Activated T-cell treated with anti-CD3 and anti-CD28 coated beads for 24 hours (primary cell): ENCODE measurements at regions not wholly inside any gene's neighbourhood (a gene's known extent, or its start where the extent isn't known, plus 50 kb on each side); places are given as distances from the start of the nearest gene placed in this dataset.
"Not testable (repeated sequence)": the region's sequence is repeated elsewhere in the genome, so short reads cannot be mapped to it uniquely, and the experiment has no call there.

ENCODE experiments used
- DNase-seq: peaks from one replicate; pipeline ENCODE4 v3.0.0-alpha.2; 2020; ENCODE audit warnings: low read depth

- DNase-seq: no peak
Measured at GRCh38 chr9:126056312-126057021, 270.2 kb upstream of the MVB12B start.

DNA sequence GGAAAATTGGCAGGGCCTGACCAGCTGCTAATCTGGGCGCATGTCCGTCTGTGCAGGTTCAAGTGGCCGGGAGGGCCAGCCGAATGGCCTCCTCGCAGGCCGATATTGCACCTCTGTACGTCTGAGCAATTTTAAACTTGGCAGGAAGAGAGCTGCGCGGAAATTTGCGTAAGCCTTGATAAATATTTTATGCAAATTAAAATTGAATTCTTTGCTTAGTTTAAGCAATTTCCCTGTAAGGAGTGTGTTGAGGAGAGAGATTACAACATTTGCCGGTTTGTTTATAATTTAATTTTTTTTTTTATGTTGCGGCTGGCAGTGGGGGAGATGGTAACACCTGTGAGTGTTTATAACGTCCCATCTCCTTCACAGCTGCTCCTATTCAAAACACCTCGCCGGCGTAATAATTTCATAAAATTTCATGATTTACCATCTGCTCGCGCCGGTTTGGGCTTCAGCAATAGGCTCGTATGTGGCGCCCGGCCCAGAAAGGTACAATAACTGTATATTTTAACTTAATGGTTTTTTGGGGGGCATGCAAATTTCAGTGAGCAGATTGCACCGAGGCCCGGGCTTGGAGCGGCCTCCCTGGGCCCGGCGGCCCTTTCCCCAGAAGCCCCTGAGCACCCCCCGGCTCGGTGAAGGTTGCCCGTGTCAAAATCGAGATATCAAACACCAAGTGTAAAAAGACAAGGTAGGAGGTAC is 269.4 kb upstream of the MVB12B start:
- DNase-seq: no peak

GRCh38 chr9:126058011-126058531 is 268.6 kb upstream of the MVB12B start:
- DNase-seq: no peak

DNA sequence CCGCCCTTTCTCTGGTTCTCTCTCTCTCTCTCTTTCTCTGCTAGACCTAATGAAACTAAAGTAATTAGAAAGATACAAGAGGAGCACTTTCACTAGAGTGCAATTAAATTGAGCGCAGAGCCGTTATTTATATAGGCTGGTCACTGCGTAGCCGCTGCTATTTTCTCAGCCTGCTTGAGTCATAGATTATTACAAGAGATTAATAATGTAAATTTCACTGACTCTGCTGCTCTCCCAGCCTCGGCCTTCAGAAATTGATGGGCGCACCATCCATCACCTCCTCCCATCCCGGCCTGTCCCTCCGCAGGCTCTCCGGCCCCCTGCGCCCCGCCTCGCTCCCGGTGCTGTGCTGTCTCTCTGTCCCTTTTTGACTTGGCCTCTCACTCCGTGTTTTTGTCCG is 268.0 kb upstream of the MVB12B start:
- no peak for DNase-seq

DNA sequence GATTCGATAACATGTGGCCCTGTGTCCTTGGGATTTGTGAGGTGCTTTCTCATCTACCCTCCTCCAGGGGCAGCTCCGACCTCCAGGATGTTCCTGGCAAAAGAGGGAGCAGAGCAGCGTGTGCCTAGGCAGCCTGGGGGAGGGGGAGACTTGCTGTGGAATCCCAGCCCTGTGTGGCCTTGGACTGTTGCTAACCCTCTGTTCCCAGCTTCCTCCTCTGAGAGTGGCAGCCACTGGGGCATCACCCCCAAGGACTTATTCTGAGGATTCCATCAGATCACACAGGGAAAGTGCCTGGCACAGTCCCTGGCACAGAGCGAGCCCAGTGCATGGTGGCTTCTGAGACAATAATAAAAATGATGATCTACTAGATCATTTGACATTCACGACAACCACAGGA is 265.1 kb upstream of the MVB12B start:
- DNase-seq: no peak

GRCh38 chr9:126062158-126062886 is 264.3 kb upstream of the MVB12B start:
- no peak for DNase-seq

GRCh38 chr9:126063326-126063725 is 263.3 kb upstream of the MVB12B start:
- DNase-seq: no peak

DNA sequence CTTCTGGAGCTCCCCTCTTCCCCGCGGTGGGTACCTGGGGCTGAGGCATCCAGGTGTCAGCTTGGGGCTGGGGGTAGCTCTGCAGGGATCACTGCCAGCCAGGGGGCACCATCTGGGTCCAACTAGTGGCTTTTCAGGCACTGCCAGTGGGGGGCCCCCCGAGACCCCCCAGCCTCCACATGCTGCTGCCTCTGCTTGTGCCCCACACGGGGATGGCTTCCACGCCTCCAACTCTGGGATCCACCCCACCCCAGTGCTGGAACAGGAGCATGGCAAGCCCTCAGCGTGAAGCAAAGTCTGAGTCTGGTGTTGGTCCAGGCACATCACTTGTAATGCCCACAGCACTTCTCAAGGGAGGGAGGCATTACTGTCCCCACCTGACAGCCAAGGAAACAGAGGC is 260.5 kb upstream of the MVB12B start:
- DNase-seq: no peak

DNA sequence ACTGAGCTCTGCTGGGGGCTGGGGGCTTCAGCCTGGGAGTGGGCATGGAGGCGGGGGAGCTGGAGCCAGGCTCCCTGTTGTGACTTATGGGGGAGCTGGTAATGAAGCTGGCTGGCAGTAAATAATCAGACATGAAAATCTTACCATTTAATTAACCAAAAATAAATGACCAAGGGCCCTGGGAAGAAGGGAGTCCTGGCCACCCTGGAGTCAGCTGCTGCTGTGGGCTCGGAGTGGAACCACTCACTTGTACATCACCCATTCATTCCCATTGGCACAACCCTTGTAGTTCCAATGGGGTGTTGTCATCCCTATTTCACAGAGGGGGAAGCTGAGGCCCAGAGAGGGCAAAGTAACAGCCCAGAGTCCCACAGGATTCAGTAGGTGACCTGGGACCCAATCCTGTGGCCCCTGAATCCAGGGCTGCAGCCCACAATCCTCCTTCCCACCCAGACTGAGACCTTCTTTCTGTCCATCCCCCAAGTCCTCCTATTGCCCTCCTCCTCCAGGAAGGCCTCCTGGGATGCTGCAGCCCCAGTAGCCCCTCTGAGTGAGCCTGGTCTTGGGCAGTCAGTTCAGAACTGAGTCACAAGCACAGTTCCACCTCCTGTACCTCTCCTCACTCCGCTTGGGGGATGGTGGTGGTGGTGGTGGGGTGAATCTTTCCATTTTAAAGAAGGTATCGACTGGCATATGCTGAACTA is 259.4 kb upstream of the MVB12B start:
- DNase-seq: no peak

DNA sequence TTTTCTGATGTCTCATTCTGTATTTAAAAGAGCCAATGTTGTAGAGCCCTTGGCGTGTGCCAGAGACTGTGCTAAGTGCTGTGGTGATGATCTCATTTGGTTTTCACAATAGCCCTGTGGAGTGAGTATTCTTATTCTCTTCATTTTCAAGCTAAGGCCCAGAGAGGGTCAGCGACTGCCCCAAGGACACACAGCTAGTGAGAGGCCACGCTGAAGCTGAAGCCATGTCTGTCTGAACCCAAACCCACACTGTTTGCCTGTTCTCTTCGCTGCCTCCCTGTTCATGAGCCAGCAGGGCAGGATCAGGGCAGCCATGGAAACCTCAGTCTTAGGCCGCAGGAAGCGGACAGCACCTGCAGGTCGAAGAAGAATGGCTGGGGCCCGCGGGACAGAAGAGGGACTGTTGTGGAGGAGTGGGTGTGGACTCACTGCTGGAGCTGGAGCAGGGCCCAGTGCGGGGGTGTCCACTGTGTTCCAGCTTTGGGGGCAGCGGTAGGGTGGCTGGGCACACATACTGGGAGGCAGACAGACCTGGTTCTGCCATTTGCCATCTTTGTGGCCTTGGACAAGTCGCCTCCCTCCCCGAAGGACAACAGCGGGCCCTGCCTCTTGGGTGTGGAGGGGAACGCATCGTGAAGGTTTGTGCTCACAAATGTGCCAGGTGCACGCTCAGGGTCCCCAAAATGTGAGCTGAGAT is 257.9 kb upstream of the MVB12B start:
- DNase-seq: no peak

DNA sequence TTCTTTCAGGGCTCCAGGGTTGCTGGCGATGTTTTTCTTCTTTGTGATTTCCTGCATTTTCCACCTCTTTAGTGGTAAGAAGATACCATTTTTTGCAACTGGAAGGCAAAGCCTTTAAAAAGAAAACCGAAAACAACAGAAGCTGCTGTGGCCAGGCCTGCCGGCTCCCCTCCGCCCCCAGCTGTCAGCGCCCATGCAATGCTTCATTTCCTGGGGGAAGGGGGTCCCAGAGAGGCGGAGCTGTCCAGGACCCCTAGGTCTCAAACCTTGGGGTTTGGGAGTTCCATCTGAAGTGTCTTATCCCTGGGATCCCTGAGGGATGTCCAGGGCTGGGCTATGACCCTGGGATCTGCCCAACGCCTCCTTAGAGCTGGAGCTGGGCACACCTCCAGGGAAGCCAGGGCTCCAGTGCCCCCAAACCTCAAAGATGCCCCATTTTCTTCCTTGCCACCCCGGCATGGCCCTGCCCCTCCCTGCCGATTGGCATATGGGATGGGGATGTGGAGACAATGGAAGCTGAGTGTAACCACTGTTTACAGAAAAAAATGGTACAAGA is 257.2 kb upstream of the MVB12B start:
- no peak for DNase-seq

GRCh38 chr9:126070058-126070655 is 256.5 kb upstream of the MVB12B start:
- DNase-seq: no peak

DNA sequence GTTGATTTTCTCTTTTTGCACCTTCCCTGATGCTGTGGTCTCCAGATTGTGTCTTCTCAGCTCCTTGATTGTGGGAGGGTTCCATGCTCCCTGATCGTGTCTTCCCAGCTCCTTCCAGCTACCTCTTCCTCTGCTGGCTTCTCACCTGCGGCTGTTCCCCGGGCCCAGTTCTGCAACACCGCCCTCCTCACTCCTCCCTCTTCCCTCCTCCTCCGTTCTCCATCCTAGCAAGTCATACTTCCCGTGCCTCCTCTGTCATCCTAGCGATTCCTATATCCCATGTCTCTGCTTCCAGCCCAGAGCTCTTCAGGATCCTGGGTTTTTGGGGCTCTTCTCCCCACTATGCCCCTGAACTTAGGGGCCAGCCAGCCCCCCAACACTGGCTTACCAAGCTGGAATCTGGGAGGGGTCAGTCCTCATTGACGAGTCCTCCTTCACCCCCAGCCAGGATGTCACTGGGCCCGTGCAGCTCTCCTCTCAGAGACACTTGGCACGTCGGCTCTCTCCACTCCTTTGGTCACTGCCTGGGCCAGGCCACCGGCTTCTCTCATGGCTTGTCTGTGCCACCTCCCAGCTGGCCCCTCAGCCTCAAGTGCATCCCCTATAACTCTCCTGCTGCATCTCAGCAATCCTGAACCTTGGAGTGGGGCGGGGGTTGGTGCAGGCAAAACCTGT is 255.4 kb upstream of the MVB12B start:
- no peak for DNase-seq

DNA sequence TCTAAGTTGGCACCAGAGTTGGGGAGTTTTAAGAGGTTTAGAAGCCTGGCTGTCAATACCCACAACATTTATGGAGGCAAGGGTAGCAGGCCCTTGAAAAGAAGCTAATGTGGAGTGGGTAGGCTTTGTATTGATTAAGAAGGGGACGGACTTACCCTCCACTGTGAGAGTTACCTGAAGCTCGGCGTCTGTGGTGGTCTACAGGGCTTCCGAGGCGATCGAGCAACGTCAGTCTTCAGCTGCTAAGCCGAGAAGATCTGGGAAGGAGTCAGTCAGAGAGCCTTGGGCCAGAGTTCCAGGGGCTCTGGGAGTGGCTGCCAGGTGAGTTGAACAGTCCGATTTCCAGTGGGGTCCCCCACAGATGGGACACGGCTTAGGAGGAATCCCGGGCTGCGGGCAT is 249.0 kb upstream of the MVB12B start:
- DNase-seq: not testable (repeated sequence)

DNA sequence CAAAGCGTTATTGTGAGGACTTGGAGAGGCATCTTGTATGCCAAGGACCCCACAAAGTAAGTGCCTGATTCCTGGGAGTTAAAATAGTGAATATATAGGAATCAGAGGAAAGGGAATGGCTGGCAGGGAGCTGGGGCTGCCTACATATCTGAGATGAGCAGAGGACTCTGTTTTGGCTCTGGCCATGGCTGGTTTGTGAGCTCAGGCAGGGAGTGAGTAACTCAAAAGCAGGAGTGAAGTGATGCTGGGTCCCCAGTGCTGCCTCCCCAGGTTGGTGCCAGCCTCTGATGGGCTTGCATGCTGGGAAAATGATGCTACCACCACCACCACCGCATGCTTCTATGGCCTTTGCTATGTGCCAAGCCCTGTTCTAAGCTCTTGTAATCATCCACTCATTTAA is 246.0 kb upstream of the MVB12B start:
- DNase-seq: no peak

DNA sequence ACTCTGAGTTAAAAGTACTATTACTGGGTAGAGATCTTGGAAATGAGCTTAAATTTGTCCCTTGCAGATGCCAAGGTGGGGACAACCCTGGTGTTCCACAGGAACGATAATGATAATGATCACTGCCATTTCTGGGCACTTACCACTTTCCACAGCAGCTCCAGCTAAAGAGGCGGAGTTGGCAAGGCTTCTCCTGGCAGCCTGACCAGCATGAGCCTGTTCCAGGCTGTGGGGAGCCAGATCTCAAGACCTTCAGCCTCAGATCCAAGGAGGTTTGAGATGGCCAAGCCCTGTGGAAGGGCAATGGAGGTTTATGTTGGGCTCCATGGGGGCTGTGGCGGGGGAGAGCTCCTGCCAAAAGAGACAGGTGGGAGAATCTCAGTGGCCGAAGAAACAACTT is 244.9 kb upstream of the MVB12B start:
- no peak for DNase-seq

DNA sequence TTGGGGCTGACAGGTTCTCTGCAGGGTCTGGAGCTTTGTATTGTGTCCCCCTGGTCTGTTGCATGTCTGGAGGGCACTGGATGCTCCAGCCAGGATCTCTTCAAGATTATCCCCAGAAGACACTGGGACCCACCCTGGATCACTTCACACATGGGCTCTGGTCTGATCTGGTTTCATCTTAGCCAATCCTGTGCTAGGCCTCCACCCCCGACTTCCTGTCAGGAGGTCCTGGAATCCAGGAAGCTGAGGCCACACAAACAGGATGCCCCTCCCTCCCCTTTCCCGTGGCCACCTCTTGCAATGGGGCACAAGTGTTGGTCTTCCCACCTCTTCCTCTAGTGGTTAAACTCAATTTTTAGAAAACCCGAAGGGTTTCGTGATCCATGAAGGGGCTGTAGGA is 242.6 kb upstream of the MVB12B start:
- DNase-seq: no peak

- no peak for DNase-seq
Measured at GRCh38 chr9:126084696-126085095, 241.9 kb upstream of the MVB12B start.

GRCh38 chr9:126085170-126085569 is 241.5 kb upstream of the MVB12B start:
- no peak for DNase-seq

DNA sequence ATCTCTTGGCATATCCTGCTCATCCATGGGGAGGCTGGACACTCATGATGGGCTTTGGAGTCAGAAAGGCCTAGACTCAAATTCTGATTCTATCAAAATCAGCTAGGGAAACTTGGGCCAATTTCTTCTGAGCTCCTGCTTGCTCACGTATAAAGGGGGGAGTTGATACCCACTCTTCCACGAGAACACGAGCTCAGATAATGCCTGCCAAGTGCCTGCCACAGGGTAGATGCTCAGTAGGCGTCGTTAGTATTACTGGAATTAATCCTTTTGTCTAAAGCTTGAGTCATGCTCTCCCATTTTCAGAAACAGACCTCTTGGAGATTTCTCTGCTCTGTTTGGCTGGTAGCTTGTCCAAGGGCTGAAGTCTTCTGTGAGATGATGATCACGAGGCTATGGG is 238.3 kb upstream of the MVB12B start:
- DNase-seq: no peak
